Transverse colon (tissue), 4 donors: ENCODE measurements at regions not wholly inside any gene's neighbourhood (a gene's known extent, or its start where the extent isn't known, plus 50 kb on each side); places are given as distances from the start of the nearest gene placed in this dataset.

Source experiments
- DNase-seq: peaks from one replicate; pipeline ENCODE4 v3.0.0-alpha.2; 2019
- H3K27ac ChIP-seq, 4 donors: fragments of 200-600 bp; sonication (generic); 2 replicates each; pipeline ENCODE4 v1.5.1; 2016 to 2018; ENCODE audit warnings: inconsistent platforms in 4 of 4
- H3K27me3 ChIP-seq: fragments of 200-600 bp; sonication (generic); 2 replicates; pipeline ENCODE4 v1.5.1; 2017; ENCODE audit warnings: inconsistent platforms
- H3K36me3 ChIP-seq, 4 donors: fragments of 200-600 bp; sonication (generic); 2 replicates each; pipeline ENCODE4 v1.5.1; 2017 to 2019; ENCODE audit warnings: inconsistent platforms in 4 of 4
- H3K4me1 ChIP-seq, 4 donors: fragments of 200-600 bp; sonication (generic); 2 replicates each; pipeline ENCODE4 v1.5.1; 2017 to 2020; ENCODE audit warnings: inconsistent platforms in 4 of 4
- H3K4me3 ChIP-seq, 4 donors: fragments of 200-600 bp; sonication (generic); 1 replicate in 1 of 4; 2 replicates in 3 of 4; pipeline versions ENCODE4 v1.5.1 to v1.6.1; 2017 to 2019; ENCODE audit warnings: inconsistent platforms in 4 of 4
- H3K9me3 ChIP-seq, 2 donors: fragments of 200-600 bp; sonication (generic); 2 replicates each; pipeline ENCODE4 v1.5.1; 2017 to 2019; ENCODE audit warnings: inconsistent platforms in 2 of 2
- EP300 ChIP-seq: sonication (generic); formaldehyde crosslinking; IDR thresholded peaks from one replicate; pipeline ENCODE4 v1.6.1; 2017; ENCODE audit warnings: antibody characterized with exemption, low read depth
- POLR2A ChIP-seq: fragments of 450-650 bp; IDR thresholded peaks from one replicate; pipeline ENCODE4 v1.6.1; 2016; ENCODE audit warnings: antibody characterized with exemption, mild to moderate bottlenecking, moderate library complexity
- POLR2AphosphoS5 ChIP-seq, 3 donors: sonication (generic); formaldehyde crosslinking; IDR thresholded peaks; one replicate each; pipeline ENCODE4 v1.6.1; 2016; ENCODE audit warnings: antibody characterized with exemption in 3 of 3
- WGBS, 2 donors: methylation state at CpG; one replicate each; pipeline ENCODE4 v1.1.5; 2018; ENCODE audit warnings: low coverage in 1 of 2; 5-methylcytosine and 5-hydroxymethylcytosine counted together
- in situ Hi-C, 4 donors: fragments of 200-750 bp; cut with MboI; loops; one replicate each; pipeline versions ENCODE4 v1.15.0 to v1.15.1; 2017; ENCODE audit warnings: low sequenced_read_pairs in 3 of 4, low pct_ligation_motif_present in 1 of 4, low pct_unique_long_range_greater_than_20kb in 1 of 4
- intact Hi-C: fragments of 100-400 bp; cut with DNase I; formaldehyde crosslinking; loops from one replicate; pipeline ENCODE4 v1.15.1; 2023; ENCODE audit warnings: low total_unique reads
- TF ChIP-seq, protein P1 (sequence below), 5 experiments: fragments of 200-600 bp in 3 of 5; fragments of 450-650 bp in 2 of 5; sonication (generic) in 3 of 5; IDR thresholded peaks; 1 replicate in 2 of 5; 2 replicates in 3 of 5; pipeline ENCODE4 v1.5.1; 2016 to 2017; ENCODE audit warnings: antibody characterized with exemption in 5 of 5, inconsistent platforms in 3 of 5, mild to moderate bottlenecking in 2 of 5, moderate library complexity in 1 of 5

DNA sequence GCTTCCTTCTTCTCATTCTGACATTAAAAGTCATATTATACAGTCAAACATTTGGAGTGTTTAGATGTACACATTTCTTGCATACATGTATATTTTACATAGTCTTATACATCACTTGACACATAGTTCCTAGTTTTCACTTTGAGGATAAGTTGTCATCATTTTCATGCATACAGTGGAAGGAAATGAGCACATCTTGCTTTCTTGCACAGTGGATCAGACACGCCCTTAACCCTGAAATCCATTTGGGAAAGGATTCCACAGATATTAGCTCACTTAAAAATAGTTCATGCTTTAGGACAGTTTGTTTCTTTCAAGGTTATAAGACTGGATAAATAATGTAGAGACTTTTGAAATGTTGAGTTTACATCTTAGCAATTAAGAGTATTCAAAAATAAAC is 148.6 kb upstream of the MME start:
- in situ Hi-C loops: loop anchor here in 1 of 4 donors (25.0 kb wide), 1 partner anchor 106 kb away; no protein-coding TSS in a partner anchor
- TF ChIP-seq POLR2AphosphoS5 (IDR thresholded peaks at IDR 0.05) (no peak), POLR2A (no peak), EP300 (no peak)
- TF ChIP-seq, protein P1, sequence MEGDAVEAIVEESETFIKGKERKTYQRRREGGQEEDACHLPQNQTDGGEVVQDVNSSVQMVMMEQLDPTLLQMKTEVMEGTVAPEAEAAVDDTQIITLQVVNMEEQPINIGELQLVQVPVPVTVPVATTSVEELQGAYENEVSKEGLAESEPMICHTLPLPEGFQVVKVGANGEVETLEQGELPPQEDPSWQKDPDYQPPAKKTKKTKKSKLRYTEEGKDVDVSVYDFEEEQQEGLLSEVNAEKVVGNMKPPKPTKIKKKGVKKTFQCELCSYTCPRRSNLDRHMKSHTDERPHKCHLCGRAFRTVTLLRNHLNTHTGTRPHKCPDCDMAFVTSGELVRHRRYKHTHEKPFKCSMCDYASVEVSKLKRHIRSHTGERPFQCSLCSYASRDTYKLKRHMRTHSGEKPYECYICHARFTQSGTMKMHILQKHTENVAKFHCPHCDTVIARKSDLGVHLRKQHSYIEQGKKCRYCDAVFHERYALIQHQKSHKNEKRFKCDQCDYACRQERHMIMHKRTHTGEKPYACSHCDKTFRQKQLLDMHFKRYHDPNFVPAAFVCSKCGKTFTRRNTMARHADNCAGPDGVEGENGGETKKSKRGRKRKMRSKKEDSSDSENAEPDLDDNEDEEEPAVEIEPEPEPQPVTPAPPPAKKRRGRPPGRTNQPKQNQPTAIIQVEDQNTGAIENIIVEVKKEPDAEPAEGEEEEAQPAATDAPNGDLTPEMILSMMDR (IDR thresholded peaks at IDR 0.05): no peak
- Histone ChIP-seq H3K36me3 (no peaks in the 10 kb centered on the region), H3K4me3 (no peak overlapping the region), H3K4me1 (no peaks in the 10 kb centered on the region), H3K27ac (no peak overlapping the region), H3K9me3 (no peaks in the 10 kb centered on the region), H3K27me3 (no peaks in the 10 kb centered on the region)
- WGBS, 2 donors: 70 to 83% methylated on average over 1 of the region's 1 CpG
- DNase-seq: no peak
- intact Hi-C loops: no loop called here

DNA sequence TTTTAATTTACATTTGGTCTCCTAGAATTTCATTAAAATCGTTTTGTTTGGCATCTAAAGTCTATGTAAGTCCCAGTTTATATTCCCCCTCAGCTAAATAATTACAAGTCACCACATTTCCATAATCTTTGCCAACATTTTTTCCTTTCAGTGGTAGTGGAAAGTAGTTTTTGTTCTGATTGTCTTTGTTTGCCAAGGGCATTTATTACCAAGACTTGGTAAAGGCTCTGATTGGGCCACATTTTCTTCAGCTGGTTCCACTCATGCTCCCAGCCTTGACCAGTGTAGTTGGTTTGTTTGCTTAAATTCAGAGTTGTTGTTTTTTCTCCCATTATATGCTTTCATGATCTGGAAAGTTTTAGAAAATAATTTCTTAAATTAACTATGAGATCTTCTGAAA is 153.4 kb upstream of the MME start:
- no peaks in the 10 kb centered on the region for H3K4me1 ChIP-seq
- no peaks in the 10 kb centered on the region for H3K9me3 ChIP-seq
- in situ Hi-C loops (loop anchor here in 1 of 4 donors (25.0 kb wide), 1 partner anchor 111 kb away; no protein-coding TSS in a partner anchor), intact Hi-C loops (no loop called here)
- H3K27me3 ChIP-seq: no peaks in the 10 kb centered on the region
- DNase-seq: no peak
- TF ChIP-seq EP300 (no peak), POLR2AphosphoS5 (IDR thresholded peaks at IDR 0.05) (no peak), POLR2A (no peak)
- TF ChIP-seq, protein P1 (IDR thresholded peaks at IDR 0.05): no peak
- WGBS, 2 donors: 8 to 43% methylated on average over 1 of the region's 1 CpG
- H3K4me3 ChIP-seq: no peak overlapping the region
- no peak overlapping the region for H3K27ac ChIP-seq
- no peaks in the 10 kb centered on the region for H3K36me3 ChIP-seq

DNA sequence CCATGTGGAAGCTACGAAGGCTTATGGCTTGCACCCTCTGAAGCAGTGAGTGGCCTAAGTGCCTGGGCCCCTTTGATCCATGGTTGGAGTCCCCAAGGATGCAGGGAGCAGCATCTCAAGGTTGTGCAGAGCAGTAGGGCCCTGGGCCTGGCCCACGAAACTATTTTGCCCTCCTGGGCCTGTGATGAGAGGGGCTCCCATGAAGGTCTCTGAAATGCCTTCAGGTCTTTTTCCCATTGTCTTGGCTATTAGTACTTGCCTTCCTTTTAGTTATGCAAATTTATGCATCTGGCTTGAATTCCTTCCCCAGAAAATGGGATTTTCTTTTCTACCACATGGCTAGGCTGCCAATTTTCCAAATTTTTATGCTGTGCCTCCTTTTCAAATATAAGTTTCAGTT is 158.8 kb upstream of the MME start:
- intact Hi-C loops (no loop called here), in situ Hi-C loops (no loop called here)
- Histone ChIP-seq H3K27ac (no peak overlapping the region), H3K27me3 (no peaks in the 10 kb centered on the region), H3K36me3 (no peaks in the 10 kb centered on the region), H3K4me3 (no peak overlapping the region), H3K9me3 (no peaks in the 10 kb centered on the region), H3K4me1 (no peaks in the 10 kb centered on the region)
- TF ChIP-seq EP300 (no peak), POLR2AphosphoS5 (IDR thresholded peaks at IDR 0.05) (no peak), POLR2A (no peak)
- TF ChIP-seq, protein P1 (IDR thresholded peaks at IDR 0.05): no peak
- WGBS, 2 donors: 84% methylated on average over 2 of the region's 2 CpGs; no CpG with 5 or more reads in 1 of the 2 donors
- DNase-seq: no peak

DNA sequence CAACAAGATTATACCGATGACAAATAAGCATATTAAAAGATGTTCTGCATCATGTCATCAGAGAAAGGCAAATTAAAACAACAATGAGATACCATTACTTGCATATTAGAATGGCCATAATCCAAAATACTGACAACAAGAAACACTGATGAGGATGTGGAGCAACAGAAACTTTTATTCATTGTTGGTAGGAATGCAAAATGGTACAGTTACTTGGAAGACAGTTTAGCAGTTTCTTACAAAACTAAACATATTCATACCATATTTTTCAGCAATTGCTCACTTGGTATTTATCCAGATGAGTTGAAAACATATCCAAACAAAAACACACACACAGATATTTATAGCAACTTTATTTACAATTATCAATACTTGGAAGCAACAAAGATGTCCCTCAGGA is 160.9 kb upstream of the MME start:
- H3K27ac ChIP-seq: no peak overlapping the region
- no peak for DNase-seq
- peaks cover 4 to 7% of the 10 kb centered on the region in 2 donors for H3K9me3 ChIP-seq
- intact Hi-C loops: no loop called here
- no peaks in the 10 kb centered on the region for H3K27me3 ChIP-seq
- H3K4me1 ChIP-seq: no peaks in the 10 kb centered on the region
- in situ Hi-C loops: no loop called here
- 65 to 83% methylated on average over 1 of the region's 1 CpG for WGBS, 2 donors
- no peak overlapping the region for H3K4me3 ChIP-seq
- TF ChIP-seq, protein P1 (IDR thresholded peaks at IDR 0.05): no peak
- TF ChIP-seq EP300 (no peak), POLR2A (no peak), POLR2AphosphoS5 (IDR thresholded peaks at IDR 0.05) (no peak)
- no peaks in the 10 kb centered on the region for H3K36me3 ChIP-seq
